ENCODE measurements at regions not wholly inside any gene's neighbourhood (a gene's known extent, or its start where the extent isn't known, plus 50 kb on each side); places are given as distances from the start of the nearest gene placed in this dataset.
A peak's percentile ranks its signal among the peaks of the same experiment; 100 is the strongest.

GRCh38 chr13:83780227-83780626 is 102.0 kb downstream of the SLITRK1 start:
- TF ChIP-seq MAX (IDR thresholded peaks at IDR 0.05; ENCODE audit: low read depth, low read length) (no peak), CTCF (IDR thresholded peaks at IDR 0.05; ENCODE audit: low read depth, low read length) (peak; percentile 60), POLR2A (IDR thresholded peaks at IDR 0.05; ENCODE audit: extremely low read depth, insufficient read length) (no peak)
